ENCODE measurements at regions not wholly inside any gene's neighbourhood (a gene's known extent, or its start where the extent isn't known, plus 50 kb on each side); places are given as distances from the start of the nearest gene placed in this dataset.

DNA sequence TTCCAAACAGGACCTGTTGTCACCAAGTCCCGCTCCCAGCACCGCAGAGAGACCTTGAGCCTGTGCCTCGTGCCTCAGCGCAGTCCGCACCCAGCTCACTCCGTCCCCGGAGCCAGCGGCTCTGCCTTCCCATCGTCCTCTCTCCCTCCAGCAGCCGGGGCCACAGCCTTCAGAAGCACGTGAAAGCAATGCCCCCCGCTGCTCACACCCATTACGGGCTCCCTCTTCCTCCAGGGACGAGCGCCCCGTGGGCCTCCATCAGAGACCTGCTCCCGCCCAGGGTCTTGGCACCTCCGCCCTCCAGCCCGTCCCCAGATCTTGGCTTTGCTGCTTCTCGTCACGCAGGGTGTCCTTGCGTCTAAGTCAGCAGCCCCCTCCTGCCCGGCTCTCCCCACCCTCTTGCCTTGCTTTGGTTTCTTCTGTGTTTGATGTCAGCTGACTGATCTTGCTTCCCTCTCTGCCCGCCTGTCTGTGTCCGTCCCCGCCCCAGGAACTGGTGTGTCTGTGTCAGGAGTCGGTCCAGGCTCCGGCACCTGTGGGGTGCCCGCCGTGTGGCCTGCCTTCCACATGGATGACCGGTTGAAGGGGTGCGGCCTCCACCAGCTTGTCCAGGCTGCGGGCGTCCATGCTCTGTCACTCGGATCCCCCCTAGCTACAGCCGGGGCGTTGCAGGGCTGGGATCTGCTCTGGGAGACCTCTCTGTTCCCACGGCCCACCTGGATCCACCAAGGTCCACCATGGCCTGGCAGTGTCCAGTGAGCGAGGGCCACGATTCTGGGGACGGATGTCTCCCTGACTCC is 61.9 kb downstream of the FOXL3 start:
- TF ChIP-seq CTCF (IDR thresholded peaks at IDR 0.05) (no peak), POLR2A (IDR thresholded peaks at IDR 0.05) (no peak)

Measured in thyroid gland (tissue), 4 donors.